H1 (cell line): ENCODE measurements at regions not wholly inside any gene's neighbourhood (a gene's known extent, or its start where the extent isn't known, plus 50 kb on each side); places are given as distances from the start of the nearest gene placed in this dataset.

Source experiments
- CTCF ChIA-PET: fragments of 300-600 bp; sonication (Branson Sonifier 250); formaldehyde crosslinking; loops from one replicate; lab custom pipeline; 2021; ENCODE audit not compliant: partially characterized antibody; lab: Charles Lee
- POLR2A ChIA-PET: fragments of 300-600 bp; sonication (Branson Sonifier 250); formaldehyde crosslinking; loops from one replicate; lab custom pipeline; 2021; ENCODE audit warnings: inconsistent platforms; ENCODE audit not compliant: partially characterized antibody; lab: Charles Lee
- DNase-seq, 2 experiments: peaks; one replicate each; pipeline versions ENCODE4 v3.0.0 to v3.0.0-alpha.2; 2010 to 2022; ENCODE audit warnings: low spot score in 2 of 2, low read depth in 1 of 2, mixed read lengths in 1 of 2
- FAIRE-seq: peaks from 2 replicates; lab custom pipeline; 2011; peaks lifted over from hg19 to GRCh38; lab: Jason Lieb, UNC
- H2AFZ ChIP-seq: 2 replicates; pipeline ENCODE4 v1.8.1; 2012; ENCODE audit warnings: low read length, inconsistent platforms
- H2AK5ac ChIP-seq: 2 replicates; pipeline ENCODE4 v1.6.1; 2013; ENCODE audit warnings: low read depth, low read length
- H2BK120ac ChIP-seq: replicated peaks from 2 replicates; pipeline ENCODE3; 2013; ENCODE audit warnings: low read depth, low read length, inconsistent platforms
- H2BK12ac ChIP-seq: 2 replicates; pipeline ENCODE4 v1.6.1; 2013; ENCODE audit warnings: low read depth, low read length
- H2BK15ac ChIP-seq: 2 replicates; pipeline ENCODE4 v1.6.1; 2013; ENCODE audit warnings: low read length
- H2BK20ac ChIP-seq: 2 replicates; pipeline ENCODE4 v1.6.1; 2013; ENCODE audit warnings: low read length
- H2BK5ac ChIP-seq: 2 replicates; pipeline ENCODE4 v1.6.1; 2013; ENCODE audit warnings: low read depth, low read length
- H3K14ac ChIP-seq: 2 replicates; pipeline ENCODE4 v1.6.1; 2013; ENCODE audit warnings: inconsistent platforms; ENCODE audit not compliant: insufficient read length
- H3K18ac ChIP-seq: 2 replicates; pipeline ENCODE4 v1.6.1; 2013; ENCODE audit warnings: low read length; ENCODE audit errors: extremely low read depth
- H3K23ac ChIP-seq: 2 replicates; pipeline ENCODE4 v1.6.1; 2013; ENCODE audit warnings: inconsistent platforms; ENCODE audit not compliant: insufficient read length
- H3K23me2 ChIP-seq: 2 replicates; pipeline ENCODE4 v1.6.1; 2013; ENCODE audit warnings: low read depth, low read length
- H3K27ac ChIP-seq: 2 replicates; pipeline ENCODE4 v1.6.1; 2011; ENCODE audit warnings: low read depth, low read length, inconsistent platforms
- H3K27me3 ChIP-seq, 4 experiments: replicated peaks in 1 of 4; 1 replicate in 1 of 4; 2 replicates in 3 of 4; pipeline versions ENCODE4 v1.6.1 to v1.8.1; 2011 to 2013; ENCODE audit warnings: low read length in 3 of 4, mild to moderate bottlenecking in 3 of 4, inconsistent platforms in 2 of 4, mixed read lengths in 2 of 4, moderate library complexity in 1 of 4; ENCODE audit not compliant: control insufficient read depth in 3 of 4, insufficient read depth in 3 of 4; ENCODE audit errors: extremely low read depth in 1 of 4
- H3K36me3 ChIP-seq, 4 experiments: 2 replicates each; pipeline versions ENCODE4 v1.6.1 to v1.8.1; 2011 to 2013; ENCODE audit warnings: mild to moderate bottlenecking in 4 of 4, low read length in 3 of 4, moderate library complexity in 2 of 4, control low read depth in 1 of 4, inconsistent platforms in 1 of 4; ENCODE audit not compliant: insufficient read depth in 4 of 4, control insufficient read depth in 2 of 4
- H3K4ac ChIP-seq: replicated peaks from 2 replicates; pipeline ENCODE3; 2013; ENCODE audit warnings: low read length, low read depth, mixed read lengths, inconsistent platforms; ENCODE audit not compliant: insufficient read length
- H3K4me1 ChIP-seq, 4 experiments: replicated peaks in 1 of 4; 1 replicate in 1 of 4; 2 replicates in 3 of 4; pipeline versions ENCODE4 v1.6.1 to v1.8.1; 2011 to 2013; ENCODE audit warnings: low read length in 3 of 4, inconsistent platforms in 2 of 4, mixed read lengths in 1 of 4; ENCODE audit not compliant: insufficient read depth in 4 of 4, control insufficient read depth in 3 of 4
- H3K4me2 ChIP-seq, 2 experiments: 2 replicates each; pipeline versions ENCODE4 v1.6.1 to v1.8.1; 2011 to 2013; ENCODE audit warnings: low read depth in 2 of 2, low read length in 2 of 2, control low read depth in 1 of 2, inconsistent platforms in 1 of 2, mild to moderate bottlenecking in 1 of 2; ENCODE audit not compliant: insufficient read depth in 1 of 2
- H3K4me3 ChIP-seq, 4 experiments: fragments of 200-600, 300-600 bp in 1 of 4; sonication (generic), shearing (Covaris generic), sonication (Bioruptor Twin) in 1 of 4; 2 replicates each; pipeline versions ENCODE4 v1.5.1 to v1.8.1; 2011 to 2016; ENCODE audit warnings: low read length in 4 of 4, low read depth in 3 of 4, control low read depth in 2 of 4, inconsistent platforms in 2 of 4, mild to moderate bottlenecking in 2 of 4, mixed read lengths in 1 of 4, moderate library complexity in 1 of 4; ENCODE audit not compliant: insufficient read depth in 2 of 4; ENCODE audit errors: extremely low read depth in 1 of 4
- H3K56ac ChIP-seq: replicated peaks from 2 replicates; pipeline ENCODE3; 2013; ENCODE audit warnings: low read depth, mild to moderate bottlenecking, mixed read lengths, low read length, inconsistent platforms; ENCODE audit not compliant: insufficient read length
- H3K79me1 ChIP-seq: 2 replicates; pipeline ENCODE4 v1.6.1; 2013; ENCODE audit warnings: low read depth, low read length, control low read depth
- H3K79me2 ChIP-seq, 2 experiments: 2 replicates each; pipeline versions ENCODE4 v1.6.1 to v1.8.1; 2012 to 2013; ENCODE audit warnings: low read length in 2 of 2, mild to moderate bottlenecking in 2 of 2, inconsistent platforms in 1 of 2; ENCODE audit not compliant: insufficient read depth in 2 of 2, control insufficient read depth in 1 of 2
- H3K9ac ChIP-seq, 4 experiments: replicated peaks in 1 of 4; 1 replicate in 1 of 4; 2 replicates in 3 of 4; pipeline versions ENCODE4 v1.6.1 to v1.8.1; 2011 to 2013; ENCODE audit warnings: low read depth in 3 of 4, low read length in 3 of 4, control low read depth in 2 of 4, mild to moderate bottlenecking in 2 of 4, moderate library complexity in 2 of 4, inconsistent platforms in 1 of 4; ENCODE audit errors: extremely low read depth in 1 of 4
- H3K9me3 ChIP-seq, 2 experiments: 2 replicates each; pipeline versions ENCODE4 v1.6.1 to v1.8.1; 2012 to 2013; ENCODE audit warnings: mild to moderate bottlenecking in 2 of 2, moderate library complexity in 2 of 2, control low read depth in 1 of 2, inconsistent platforms in 1 of 2, low read depth in 1 of 2, low read length in 1 of 2, mixed read lengths in 1 of 2; ENCODE audit not compliant: insufficient read depth in 2 of 2
- H4K20me1 ChIP-seq, 2 experiments: replicated peaks in 1 of 2; 2 replicates each; pipeline versions ENCODE3 to v1.8.1; 2011 to 2013; ENCODE audit warnings: inconsistent platforms in 2 of 2, low read length in 2 of 2, mild to moderate bottlenecking in 1 of 2; ENCODE audit not compliant: insufficient read depth in 2 of 2, control insufficient read depth in 1 of 2
- H4K5ac ChIP-seq: 2 replicates; pipeline ENCODE4 v1.6.1; 2013; ENCODE audit warnings: low read length, low read depth, mixed read lengths, inconsistent platforms; ENCODE audit not compliant: insufficient read length
- H4K8ac ChIP-seq: 2 replicates; pipeline ENCODE4 v1.8.0; 2013; ENCODE audit warnings: mild to moderate bottlenecking, moderate library complexity, low read length, inconsistent platforms; ENCODE audit not compliant: insufficient read depth; ENCODE audit errors: extremely low read depth
- H4K91ac ChIP-seq: replicated peaks from 2 replicates; pipeline ENCODE3; 2013; ENCODE audit warnings: low read length, mixed read lengths, inconsistent platforms; ENCODE audit not compliant: insufficient read length
- ATF3 ChIP-seq: IDR thresholded peaks from 2 replicates; pipeline ENCODE4 v1.6.1; 2011; ENCODE audit warnings: low read depth, mild to moderate bottlenecking, low read length; ENCODE audit not compliant: insufficient read depth
- RAD21 ChIP-seq, 2 experiments: IDR thresholded peaks in 1 of 2; conservative IDR thresholded peaks in 1 of 2; 2 replicates each; pipeline ENCODE4 v1.6.1; 2011; ENCODE audit warnings: low read depth in 2 of 2, low read length in 2 of 2, improper control_type of control experiment in 1 of 2, inconsistent platforms in 1 of 2, mild to moderate bottlenecking in 1 of 2, moderate library complexity in 1 of 2
- RNF2 ChIP-seq: fragments of 200-900, 300-1000 bp; sonication (generic); IDR thresholded peaks from 2 replicates; pipeline ENCODE4 v1.7.1; 2016; ENCODE audit warnings: borderline replicate concordance, low read depth, mild to moderate bottlenecking, antibody characterized with exemption, low read length; ENCODE audit not compliant: poor library complexity, severe bottlenecking; ENCODE audit errors: missing control alignments
- SIN3A ChIP-seq, 2 experiments: IDR thresholded peaks in 1 of 2; conservative IDR thresholded peaks in 1 of 2; 2 replicates each; pipeline ENCODE4 v1.6.1; 2011 to 2012; ENCODE audit warnings: low read length in 2 of 2, improper control_type of control experiment in 1 of 2, low read depth in 1 of 2, mild to moderate bottlenecking in 1 of 2
- WGBS, 2 experiments: shearing (Covaris generic) in 1 of 2; methylation state at CpG; one replicate each; pipeline versions ENCODE4 v1.1.6 to v1.1.7; 2013 to 2015; ENCODE audit warnings: low lambda C conversion rate in 2 of 2, mixed read lengths in 2 of 2, inconsistent platforms in 1 of 2, low coverage in 1 of 2, missing lambda C conversion rate in 1 of 2; ENCODE audit not compliant: insufficient replicate concordance in 2 of 2, insufficient coverage in 1 of 2, insufficient read length in 1 of 2; ENCODE audit errors: extremely low coverage in 1 of 2, missing lambda C conversion rate in 1 of 2; 5-methylcytosine and 5-hydroxymethylcytosine counted together

- H3K23me2 ChIP-seq = no peaks in the 10 kb centered on the region
- H3K56ac ChIP-seq = no peak overlapping the region
- no peak for TF ChIP-seq SIN3A (conservative IDR thresholded peaks at IDR 0.05 in 1 of 2, IDR thresholded peaks at IDR 0.05 in 1 of 2; ENCODE audit: low read depth in 1 of 2, low read length in 2 of 2)
- TF ChIP-seq RAD21 (IDR thresholded peaks at IDR 0.05 in 1 of 2, conservative IDR thresholded peaks at IDR 0.05 in 1 of 2; ENCODE audit: low read depth in 2 of 2, low read length in 2 of 2) = no peak
- TF ChIP-seq ATF3 = no peak
- no peak for TF ChIP-seq RNF2
- H4K5ac ChIP-seq = no peak overlapping the region
- no peak overlapping the region for H3K4me3 ChIP-seq
- POLR2A ChIA-PET = no interaction called here
- H2BK20ac ChIP-seq = no peak overlapping the region
- H2AFZ ChIP-seq = no peak overlapping the region
- no peak overlapping the region for H3K23ac ChIP-seq
- no peak overlapping the region for H3K9ac ChIP-seq
- H3K14ac ChIP-seq = no peak overlapping the region
- H3K36me3 ChIP-seq = no peaks in the 10 kb centered on the region
- H2BK15ac ChIP-seq = no peak overlapping the region
- H3K4me2 ChIP-seq = no peak overlapping the region
- no peaks in the 10 kb centered on the region for H3K79me2 ChIP-seq
- H2BK120ac ChIP-seq = no peak overlapping the region
- no peaks in the 10 kb centered on the region for H3K79me1 ChIP-seq
- no peak overlapping the region for H2BK12ac ChIP-seq
- no peak for FAIRE-seq
- no peak overlapping the region for H2BK5ac ChIP-seq
- H3K4ac ChIP-seq = no peak overlapping the region
- no peaks in the 10 kb centered on the region for H3K9me3 ChIP-seq
- DNase-seq = no peak
- no peak overlapping the region for H3K27ac ChIP-seq
- no peak overlapping the region for H4K8ac ChIP-seq
- CTCF ChIA-PET = interaction anchor here (0.7 to 0.9 kb wide), 2 partner anchors 12 to 378 kb away, joined by 3 read pairs; no protein-coding TSS in a partner anchor
- no peak overlapping the region for H2AK5ac ChIP-seq
- 100% methylated on average over 1 of the region's 3 CpGs; no CpG with 5 or more reads in 1 of the 2 experiments for WGBS, 2 experiments
- no peak overlapping the region for H3K18ac ChIP-seq
- no peaks in the 10 kb centered on the region for H3K27me3 ChIP-seq
- no peaks in the 10 kb centered on the region for H3K4me1 ChIP-seq
- no peaks in the 10 kb centered on the region for H4K20me1 ChIP-seq
- no peak overlapping the region for H4K91ac ChIP-seq
Observed at GRCh38 chrX:65601530-65602220, 65.8 kb upstream of the MSN start.
